ENCODE measurements at regions not wholly inside any gene's neighbourhood (a gene's known extent, or its start where the extent isn't known, plus 50 kb on each side); places are given as distances from the start of the nearest gene placed in this dataset.

- TF ChIP-seq CTCF (IDR thresholded peaks at IDR 0.05) (no peak), EP300 (IDR thresholded peaks at IDR 0.05) (no peak), POLR2A (IDR thresholded peaks at IDR 0.05; ENCODE audit: low read depth) (no peak)
These were observed 691.2 kb upstream of the CDH6 start for GRCh38 chr5:30502277-30502676.
